ENCODE measurements at regions not wholly inside any gene's neighbourhood (a gene's known extent, or its start where the extent isn't known, plus 50 kb on each side); places are given as distances from the start of the nearest gene placed in this dataset.

- TF ChIP-seq, protein P1, sequence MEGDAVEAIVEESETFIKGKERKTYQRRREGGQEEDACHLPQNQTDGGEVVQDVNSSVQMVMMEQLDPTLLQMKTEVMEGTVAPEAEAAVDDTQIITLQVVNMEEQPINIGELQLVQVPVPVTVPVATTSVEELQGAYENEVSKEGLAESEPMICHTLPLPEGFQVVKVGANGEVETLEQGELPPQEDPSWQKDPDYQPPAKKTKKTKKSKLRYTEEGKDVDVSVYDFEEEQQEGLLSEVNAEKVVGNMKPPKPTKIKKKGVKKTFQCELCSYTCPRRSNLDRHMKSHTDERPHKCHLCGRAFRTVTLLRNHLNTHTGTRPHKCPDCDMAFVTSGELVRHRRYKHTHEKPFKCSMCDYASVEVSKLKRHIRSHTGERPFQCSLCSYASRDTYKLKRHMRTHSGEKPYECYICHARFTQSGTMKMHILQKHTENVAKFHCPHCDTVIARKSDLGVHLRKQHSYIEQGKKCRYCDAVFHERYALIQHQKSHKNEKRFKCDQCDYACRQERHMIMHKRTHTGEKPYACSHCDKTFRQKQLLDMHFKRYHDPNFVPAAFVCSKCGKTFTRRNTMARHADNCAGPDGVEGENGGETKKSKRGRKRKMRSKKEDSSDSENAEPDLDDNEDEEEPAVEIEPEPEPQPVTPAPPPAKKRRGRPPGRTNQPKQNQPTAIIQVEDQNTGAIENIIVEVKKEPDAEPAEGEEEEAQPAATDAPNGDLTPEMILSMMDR (IDR thresholded peaks at IDR 0.05 in 4 of 5, conservative IDR thresholded peaks at IDR 0.05 in 1 of 5) = no peak
- no peak for TF ChIP-seq POLR2A (IDR thresholded peaks at IDR 0.05)
These were observed 720.7 kb downstream of the PCDH18 start for GRCh38 chr4:136811496-136812077.
